ENCODE measurements at regions not wholly inside any gene's neighbourhood (a gene's known extent, or its start where the extent isn't known, plus 50 kb on each side); places are given as distances from the start of the nearest gene placed in this dataset.

DNA sequence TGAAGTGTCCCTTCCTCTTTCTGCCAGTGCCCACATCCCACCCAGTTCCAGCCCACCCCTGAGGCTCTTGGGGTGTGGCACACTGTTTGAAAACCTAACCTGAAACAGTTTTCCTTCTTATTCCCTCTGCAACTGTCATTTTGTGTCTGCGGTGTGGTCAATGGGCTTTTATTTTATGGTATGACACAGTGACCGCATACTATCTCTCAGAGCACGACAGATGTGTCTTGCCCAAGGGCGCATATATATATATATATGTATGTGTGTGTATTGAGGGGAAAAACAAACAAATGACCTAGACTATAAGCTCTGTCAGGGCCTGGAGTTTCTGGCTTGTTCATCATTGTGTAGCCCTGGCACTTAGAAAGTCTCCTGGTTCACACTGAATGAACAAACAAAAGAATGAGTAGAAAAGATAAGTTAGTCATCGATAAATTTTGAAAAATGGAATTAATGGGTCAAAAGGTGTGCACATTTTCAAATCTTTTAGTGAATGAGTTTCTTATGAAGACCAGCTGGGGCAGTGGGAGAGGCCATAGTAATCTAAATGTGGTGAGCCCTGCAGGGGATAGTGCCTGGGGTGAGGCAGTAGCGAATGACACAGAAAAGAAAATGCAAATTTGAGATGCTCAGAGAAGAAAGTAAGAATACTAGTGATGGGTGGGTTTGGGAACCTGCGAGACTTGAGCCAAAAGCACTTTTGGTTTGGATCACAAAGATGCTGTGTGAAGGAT is 198.4 kb downstream of the SNX10 start:
- no peak for DNase-seq

DNA sequence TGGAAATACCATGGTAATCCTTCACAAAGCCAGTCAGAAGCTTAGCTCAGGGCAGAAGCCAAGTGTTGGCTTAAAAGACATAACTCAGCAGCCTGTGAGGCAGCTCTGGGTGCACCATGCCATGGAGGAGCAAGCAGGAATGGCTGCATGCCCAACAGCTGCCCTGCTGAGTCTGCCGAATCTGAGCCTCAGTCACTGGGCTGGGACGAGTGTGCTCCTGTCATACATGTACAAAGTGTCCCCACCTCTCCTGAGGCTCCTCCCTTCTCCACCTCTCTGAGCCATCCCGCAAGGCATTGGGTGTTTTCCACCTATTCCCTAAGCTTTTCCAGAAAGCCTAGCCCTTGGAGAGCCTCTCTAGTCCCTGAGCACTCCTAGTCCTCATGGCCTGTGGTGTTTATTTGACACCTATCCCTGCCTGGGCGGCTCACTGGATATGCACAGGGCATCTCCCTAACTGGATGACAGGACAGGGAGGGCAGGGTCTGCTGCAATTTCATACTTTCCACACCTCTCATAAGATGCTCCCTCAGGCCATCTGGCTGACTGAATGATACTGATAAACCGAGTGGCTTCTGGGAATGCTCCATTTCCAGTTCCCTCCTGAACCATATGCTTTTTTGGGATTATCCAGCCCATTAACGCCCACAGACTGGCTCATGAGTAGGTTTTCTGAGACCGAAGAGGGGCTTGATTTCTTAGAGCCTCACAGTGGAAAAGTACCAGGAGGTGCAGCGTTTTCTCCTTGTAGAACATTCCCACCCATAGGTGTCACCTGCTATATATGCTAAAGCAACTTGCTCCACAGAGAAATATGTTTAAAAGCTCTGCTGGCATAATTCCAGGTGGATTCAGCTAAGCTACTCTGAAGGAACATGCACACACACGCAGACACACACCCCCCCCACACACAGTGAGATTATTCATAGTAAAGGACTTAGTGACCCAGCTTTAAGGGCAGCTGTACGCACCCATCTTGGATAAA is 199.3 kb downstream of the SNX10 start:
- no peak for DNase-seq

DNA sequence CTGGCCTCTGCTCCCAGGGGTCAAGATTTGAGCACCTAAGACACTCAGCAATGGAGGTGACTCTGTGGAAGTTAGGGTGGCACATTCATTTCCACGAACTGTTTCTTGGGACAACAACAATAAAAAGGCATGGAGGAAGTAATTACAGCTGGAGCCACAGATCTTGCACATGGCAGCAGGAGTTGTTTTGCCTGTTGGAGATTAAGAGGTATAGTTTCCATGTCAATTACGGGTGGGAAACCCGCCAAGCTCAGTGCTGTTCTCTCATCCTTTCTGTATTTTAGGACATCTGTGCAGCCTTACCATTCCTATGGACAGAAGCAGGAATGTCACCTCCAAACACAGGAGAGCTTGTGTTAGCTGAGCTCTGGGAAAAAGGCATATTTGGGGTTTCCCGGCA is 201.2 kb downstream of the SNX10 start:
- no peak for DNase-seq

DNA sequence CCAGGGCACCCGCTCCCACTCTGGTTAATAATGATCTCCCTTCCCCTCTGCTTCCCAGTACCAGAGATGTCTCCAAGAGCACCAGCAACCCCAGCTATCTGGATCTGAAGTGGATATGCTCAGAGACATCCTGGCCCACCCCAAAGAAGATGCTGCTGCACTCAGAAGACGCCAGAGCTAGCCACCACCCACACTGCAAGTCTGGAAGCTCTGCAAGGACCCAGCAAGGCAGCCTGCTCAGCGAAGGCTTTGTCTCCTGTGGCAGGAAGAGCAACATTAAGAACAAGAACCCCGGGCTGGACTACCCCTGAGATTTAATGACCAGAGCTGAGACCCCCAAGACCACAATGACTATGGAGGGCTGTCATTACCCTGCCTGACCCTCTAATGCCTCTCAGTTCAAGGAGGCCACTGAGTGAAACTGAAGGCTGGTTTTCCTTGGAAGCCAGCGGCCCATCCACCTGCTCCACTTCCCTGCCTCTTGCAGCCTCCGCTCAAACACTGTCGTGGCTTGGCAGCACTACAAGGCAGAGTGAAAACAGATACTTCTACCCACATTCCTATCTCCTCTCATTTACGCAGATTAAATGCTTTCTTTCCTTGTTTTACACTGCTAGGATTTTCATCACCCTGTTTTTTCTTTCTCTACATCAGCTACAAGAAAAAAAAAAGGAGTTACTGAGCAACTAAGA is 202.2 kb downstream of the SNX10 start:
- no peak for DNase-seq

DNA sequence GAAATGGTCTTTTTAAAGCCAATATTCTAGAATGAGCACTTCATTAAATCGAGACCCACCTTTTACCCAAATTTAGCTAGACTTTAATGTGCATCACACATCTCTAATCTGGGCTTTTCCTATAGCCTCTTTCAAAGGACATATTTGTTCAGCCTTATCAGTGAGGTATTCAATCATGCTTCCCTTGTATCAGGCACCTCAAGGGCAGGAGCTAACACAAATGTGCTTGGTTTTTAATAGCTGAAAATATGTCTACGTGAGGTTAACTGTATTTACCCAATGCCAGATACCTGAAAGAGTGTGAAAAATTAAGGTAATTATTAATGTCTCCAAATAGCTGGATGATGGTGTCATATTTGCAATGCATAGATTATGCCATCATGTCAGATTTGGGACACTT is 203.9 kb downstream of the SNX10 start:
- no peak for DNase-seq

DNA sequence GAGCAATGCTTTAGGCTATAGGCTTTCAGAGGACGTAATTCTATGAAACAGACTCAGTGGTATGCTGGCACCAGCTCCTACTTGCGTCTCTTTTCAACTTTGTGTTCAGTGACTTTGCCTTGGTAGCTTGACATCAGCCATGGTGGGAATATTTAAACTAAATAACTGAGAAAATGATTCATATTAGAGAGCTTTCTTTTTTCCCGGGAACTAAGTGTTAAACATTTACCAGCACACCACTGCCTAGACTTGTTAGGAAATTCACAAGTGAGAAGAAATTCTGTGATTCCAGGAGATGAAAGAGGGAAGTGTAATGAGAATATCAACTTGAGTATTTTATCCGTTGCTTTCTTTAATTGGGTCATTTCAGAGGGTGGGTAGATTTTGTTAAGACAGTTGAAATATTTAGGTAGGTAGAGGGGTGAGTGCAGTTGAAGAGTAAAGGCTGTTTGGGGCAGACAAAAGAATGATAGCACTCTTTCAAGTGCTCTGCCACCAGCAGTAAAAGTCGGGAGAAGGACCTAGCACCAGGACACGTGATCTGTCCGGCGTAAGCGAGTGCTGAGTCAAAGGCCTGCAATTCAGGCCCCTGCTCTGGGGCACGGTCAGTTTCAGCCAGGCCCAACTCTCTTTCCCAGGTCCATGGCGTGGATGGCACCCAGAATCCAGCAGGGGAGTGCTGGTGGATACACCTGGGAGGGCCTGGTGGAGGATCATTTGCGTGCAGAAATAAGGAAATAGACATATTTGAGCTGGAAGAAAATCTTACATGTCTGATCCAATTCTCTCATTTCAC is 206.3 kb downstream of the SNX10 start:
- no peak for DNase-seq

DNA sequence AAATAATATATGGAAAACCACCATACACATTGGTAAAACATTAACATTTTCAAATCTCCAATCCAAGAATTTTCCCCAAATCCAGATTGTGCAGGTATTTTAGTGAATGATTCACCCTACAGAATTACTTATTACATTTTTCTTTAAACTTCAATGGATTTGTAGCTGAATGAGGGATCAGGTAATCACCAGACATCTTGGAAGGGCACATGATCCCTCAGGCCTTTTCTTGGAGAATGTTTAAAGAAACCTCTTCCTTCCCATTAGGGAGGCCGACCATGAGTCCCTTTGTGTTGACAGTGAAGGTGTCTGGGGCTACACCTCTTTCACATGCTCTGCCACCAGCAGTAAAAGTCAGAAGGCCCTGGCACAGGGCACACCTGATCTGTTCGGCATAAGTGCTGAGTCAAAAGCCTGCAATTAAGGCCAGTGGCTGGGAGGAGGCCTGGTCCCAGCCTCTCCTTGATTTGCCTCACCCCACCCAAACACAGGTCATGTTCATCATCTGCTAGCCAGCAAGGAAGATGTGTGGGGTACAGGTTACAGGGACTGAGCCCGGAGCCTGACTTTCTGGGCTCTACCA is 207.7 kb downstream of the SNX10 start:
- DNase-seq, result no peak

DNA sequence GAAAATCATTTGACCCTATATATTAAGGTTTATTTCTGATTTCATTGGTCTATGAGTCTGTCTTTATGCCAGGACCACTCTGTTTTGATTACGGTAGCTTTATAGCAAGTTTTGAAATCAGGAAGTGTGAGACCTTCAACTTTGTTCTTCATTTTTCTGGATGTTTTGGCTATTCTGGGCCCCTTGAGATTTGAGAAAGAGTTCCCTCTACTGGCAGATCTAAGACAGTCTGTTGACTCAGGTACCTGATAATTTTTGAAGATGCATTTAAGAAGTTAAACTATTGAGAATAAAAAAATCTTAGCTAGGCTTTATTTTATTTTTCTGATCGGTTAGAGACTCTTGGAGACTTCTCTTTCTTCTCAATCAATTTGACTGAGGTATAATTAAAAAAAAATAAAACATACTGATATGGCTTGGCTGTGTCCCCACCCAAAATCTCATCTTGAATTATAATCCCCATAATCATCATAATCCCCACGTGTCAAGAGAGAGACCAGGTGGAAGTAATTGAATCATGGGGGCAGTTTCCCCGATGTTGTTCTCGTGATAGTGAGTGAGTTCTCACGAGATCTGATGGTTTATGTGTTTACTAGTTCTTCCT is 209.2 kb downstream of the SNX10 start:
- DNase-seq, result peak; percentile 29

DNA sequence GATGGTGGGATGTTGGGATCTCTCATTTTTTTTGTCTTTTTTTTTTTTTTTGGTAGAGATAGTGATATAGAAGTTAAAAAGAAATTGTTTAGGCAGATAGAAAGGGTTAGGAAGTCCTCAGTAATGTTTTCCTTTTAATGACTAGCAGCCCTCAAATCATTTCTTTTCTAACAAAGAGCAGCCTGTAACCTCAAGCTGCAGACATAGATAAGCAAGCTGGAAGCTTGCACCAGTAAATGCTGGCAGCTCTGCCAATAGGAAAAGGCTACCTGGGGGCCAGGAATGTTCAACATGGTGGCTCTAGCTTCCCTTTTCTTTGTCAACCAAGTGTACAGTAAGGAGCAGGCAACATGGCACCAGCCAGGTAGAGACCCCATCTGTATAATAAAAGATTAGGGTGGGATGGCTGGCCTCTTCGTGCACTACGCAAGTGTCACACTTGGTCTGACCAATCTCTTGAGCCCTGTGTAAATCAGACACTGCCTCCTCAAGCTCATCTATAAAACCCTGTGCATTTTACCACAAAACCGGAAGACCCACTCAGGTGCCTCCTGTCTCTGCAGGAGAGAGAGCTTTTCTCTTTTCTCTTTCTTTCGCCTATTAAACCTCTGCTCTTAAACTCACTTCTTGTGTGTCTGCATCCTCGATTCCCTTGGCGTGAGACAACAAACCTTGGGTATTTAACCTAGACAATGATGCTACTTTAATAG is 212.9 kb downstream of the SNX10 start:
- no peak for DNase-seq

DNA sequence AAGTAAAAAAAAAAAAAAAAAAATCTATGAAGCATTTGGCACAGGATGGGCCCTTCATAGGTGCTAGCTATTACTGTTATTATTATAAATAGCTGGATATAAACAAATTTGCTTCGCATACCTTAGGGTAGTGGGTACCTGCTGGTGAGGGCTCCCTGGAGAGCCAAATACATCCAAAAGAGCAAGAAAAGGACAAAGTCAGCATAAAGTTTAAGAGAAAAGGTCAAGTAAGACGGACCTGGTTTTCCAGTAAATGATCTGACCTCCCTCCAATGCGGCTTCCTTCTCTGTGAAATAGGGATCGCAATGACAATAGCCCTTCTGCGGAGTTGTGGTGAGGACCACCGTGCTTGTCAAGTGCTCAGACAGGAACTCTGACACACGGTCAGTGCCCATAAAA is 214.5 kb downstream of the SNX10 start:
- DNase-seq, result no peak

DNA sequence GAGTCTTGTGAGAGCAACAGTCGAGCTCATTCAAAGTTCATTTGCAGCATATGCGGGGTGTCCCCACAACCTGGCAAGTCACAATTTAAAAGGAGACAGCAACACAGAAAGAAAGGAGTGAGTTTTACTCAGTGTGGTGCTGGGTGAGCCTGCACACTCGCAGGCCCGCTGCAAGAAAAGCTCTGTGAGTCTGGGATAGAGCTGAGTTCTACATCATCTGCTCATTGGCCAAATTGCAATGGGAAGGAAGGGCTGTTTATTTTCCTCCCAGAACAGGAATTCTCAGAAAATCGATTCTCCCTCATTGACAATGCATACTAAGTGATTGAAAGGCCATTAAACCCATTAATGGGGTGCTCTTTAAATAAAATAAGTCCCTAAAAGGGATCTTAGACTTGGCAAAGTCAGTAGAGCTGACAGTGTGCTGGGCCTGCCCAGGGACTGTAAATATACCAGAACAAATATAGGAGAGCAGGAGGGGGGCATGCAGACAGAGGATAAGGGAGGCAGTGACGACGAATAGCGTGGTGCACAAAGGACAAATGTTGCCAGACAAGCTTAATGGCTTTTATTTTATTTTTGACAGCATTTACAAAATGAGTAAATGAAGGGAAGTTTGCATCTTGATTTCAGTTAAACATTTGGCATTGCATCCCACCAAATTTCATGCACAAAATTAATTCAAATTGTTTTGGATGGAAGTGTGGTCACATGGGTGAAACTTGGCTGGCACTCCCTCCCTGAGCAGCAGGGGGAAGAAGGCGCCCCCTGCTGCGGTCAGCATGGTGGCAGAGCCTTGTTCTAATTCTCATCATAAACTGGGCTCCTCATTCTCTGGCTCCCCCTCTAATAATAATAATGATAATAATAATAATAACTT is 215.7 kb downstream of the SNX10 start:
- DNase-seq, result no peak

DNA sequence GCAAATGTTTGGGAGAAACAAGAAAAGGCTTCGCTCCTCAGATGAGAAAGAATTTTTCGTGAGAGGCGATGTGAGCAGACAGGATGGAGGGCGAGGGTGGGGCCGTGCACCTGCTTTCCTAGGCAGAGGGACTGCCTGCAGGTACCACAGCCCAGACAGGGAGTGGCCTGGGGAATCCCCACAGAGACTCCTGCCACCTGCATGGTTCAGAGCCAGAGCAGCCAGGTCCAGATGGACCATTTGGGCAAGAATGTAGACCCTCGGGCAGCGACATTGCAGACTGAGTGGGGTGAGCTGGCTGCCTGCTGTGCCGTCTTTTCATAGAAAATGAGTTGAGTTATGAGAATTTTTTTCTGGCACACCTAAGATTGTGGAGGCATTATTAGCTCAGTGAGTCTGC is 216.8 kb downstream of the SNX10 start:
- no peak for DNase-seq

DNA sequence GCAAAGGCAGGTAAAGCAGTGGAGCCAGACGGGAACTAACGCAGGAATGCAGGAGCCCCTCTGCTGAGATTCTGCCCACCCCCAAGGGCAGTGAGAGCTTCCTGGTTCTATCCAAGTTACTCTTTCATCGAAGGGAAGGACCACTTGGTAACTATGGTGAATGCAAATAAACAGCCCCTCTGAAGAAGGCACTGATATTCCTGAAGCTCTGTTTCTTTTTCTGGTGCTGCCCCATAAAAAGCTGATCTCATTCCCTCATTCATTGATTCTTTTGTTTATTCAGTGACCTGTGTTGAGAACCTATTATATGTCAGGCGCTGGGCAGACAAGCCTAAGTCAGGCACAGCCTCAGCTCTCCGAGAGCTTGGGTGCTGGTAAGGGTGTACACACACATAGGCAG is 217.3 kb downstream of the SNX10 start:
- no peak for DNase-seq

DNA sequence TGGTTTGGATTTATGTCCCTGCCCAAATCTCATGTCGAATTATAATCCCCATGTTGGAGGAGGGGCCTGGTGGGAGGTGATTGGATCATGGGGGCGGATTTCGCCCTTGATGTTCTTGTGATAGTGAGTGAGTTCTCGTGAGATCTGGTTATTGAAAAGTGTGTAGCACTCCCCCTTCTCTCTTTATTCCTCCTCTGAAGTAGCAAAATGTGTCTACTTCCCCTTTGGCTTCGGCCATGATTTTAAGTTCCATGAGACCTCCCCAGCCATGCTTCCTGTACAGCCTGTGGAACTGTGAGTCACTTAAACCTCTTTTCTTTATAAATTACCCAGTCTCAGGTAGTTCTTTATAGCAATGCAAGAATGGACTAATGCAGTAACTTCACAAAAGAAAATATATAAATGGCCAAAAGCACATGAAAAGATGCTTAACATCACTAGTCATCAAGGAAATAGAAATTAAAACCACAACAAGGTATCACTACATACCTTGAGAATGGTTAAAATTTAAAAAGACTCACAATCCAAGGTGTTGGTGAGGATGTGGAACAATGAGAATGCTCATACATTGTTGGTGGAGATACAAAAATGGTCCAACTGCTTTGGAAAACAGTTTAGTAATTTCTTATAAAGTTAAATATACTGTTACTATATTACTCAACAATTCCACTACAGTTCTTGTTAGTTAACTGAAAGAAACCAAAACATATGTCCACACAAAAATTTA is 218.7 kb downstream of the SNX10 start:
- DNase-seq, result no peak

DNA sequence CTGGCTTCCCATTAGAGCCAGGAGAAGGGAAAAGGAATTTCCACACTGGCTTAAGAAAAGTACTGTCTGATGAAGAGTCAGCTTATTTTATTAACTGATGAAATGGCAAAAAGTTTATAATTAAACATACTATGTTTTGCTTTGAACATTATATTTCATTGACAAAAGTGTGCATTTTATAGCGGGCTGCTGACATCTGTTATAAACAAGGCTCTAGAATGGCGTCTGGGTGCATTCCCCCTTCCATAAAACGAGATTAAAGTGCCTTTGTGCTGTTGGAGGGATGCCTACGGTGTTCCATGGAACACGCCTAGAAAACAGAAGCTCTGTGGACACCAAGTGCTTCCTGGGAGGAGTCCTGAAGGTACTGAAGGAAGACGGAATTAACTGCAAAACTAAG is 220.2 kb downstream of the SNX10 start:
- no peak for DNase-seq

DNA sequence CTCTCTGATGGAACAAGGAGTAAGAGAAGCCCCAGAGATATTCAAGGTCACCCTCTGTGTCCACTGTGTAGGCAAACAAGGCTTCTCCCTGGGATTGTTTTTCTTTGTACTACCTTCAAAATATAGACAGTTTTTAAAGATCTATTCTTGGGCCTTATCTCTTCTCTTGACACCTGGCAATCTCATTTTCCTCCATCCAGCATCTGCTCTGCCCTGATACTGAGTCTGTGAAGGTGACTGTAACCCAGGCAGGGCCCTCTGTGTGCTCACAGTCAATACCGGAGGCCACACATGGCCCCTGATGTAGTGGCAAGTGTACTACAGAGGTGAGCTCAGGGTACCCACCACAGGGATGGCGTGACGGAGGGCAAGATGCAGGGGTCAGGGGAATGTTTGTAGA is 221.1 kb downstream of the SNX10 start:
- no peak for DNase-seq

DNA sequence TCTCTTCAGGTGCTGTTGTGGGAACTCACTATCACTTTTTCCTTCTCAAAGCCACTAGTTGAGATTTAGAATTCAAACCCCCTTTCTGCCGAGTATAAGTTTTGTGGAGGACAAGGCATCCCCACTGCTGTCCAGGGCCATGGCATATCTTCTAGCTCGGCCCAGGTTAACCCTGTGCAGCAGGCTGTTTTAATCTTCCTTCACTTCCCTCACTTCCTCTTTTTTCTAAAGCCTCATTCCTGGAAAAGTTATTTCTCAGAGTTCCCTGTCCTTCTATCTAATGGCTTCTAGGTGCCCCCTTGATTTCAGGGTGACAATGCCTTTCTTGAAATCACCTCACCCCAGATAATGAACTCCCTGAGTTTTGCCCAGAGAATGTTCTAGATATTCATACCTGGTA is 222.3 kb downstream of the SNX10 start:
- no peak for DNase-seq

DNA sequence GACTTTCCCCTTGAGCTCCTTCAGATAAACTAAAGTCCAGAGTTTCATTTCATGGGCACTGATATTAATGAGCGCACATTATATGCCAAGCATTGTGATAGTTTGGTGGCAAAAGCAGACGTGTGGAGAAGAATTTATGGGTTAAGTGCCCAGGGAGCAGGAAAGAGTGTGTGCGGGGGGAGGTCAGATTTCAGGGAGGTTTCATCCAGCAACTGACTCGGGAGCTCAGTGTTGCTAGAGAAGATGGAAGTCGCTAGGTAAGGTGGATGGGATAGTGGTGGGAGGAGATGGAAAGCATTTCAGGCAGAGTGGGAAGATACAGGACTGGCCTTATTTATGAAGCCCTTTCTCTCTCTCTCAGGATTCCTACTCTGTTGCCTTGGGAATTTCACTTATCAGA is 223.0 kb downstream of the SNX10 start:
- DNase-seq, result no peak

DNA sequence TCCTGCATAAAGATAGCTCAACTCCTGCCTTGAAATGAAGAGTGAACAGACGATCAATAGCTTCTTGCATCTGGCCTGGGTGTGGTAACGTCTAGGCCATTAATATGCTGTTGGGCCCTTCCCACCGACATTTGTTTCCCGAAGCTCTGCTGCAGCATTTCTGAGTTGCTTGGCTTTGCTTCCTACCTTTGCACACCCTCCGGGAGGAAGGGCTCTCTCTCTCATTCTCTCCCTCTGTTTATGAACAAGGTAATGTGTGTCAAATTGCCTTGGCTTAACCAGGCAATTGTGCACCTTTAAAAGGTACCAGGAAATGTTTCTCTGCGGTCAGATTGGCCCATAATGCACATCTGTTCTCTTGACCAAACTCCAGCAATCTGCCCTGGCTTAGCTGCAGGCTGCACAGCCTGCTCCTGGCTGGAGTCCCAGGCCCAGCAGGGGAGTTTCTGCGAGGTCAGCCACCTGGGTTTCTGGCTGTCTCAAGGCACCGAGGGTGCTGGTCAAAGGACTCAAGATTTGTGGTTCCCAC is 223.7 kb downstream of the SNX10 start:
- DNase-seq, result no peak
